Putamen (tissue), 1 donor: ENCODE measurements at regions not wholly inside any gene's neighbourhood (a gene's known extent, or its start where the extent isn't known, plus 50 kb on each side); places are given as distances from the start of the nearest gene placed in this dataset.

ENCODE experiments used
- DNase-seq: peaks from one replicate; pipeline ENCODE4 v3.0.0-alpha.2; 2016; ENCODE audit warnings: low spot score

DNA sequence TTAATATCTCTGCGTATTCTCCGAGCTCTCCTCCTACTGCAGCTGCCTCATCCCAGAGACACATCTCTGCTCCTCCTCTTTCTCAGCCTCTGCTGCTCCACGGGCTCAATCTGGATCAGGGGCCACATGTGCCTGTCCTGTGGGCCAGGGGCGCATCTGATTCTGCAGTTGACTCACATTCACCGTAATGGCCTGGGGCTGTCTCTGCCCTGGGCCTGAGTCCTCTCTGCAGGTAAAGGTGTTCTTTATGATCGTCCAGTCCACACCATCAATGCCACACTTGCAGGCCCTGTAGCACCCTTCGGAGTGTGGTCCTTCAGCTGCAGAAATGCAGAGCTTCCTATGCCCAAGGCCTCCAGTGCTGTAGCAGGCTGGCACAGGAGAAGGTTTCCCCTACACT, 154.5 kb downstream of the OAT start:
- no peak for DNase-seq

DNA sequence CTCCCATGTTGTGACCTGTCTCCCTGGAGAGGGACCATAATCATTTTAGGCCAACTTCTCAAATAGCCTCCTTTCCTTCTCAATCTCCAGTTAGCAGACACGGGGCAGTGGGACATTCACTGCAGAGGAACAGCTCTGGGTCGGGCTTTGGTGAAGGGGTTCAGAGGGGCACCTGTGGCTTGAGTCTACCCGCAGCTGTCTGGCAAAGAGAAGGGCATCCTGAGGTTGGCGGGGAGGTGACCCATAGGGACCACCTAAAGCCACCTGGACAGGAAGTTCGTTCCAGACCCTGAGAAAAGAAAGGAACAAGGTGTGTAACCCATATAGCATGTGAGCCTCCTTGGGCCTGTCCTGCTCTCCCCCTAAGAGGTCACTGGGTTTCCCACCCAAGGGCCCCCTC, 155.0 kb downstream of the OAT start:
- no peak for DNase-seq

DNA sequence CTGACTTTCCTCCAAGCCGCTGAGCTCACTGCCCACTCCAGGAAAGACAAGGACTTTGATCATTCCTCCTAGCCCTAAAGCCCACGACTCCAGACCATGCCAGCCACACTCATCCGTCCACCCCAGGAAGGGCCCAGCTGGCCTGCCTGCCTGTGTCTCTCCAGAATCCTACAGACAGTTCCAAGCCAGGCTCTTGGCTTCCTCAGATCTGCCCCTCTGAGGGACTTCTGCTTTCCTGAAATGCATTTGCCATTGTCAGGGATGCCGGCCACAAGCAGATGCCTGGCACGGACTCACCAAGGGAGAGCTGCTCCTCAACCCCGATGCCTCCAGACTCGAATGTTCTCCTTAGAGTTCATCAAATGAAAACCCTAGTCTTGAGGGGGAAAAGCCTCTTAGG, 155.8 kb downstream of the OAT start:
- no peak for DNase-seq

DNA sequence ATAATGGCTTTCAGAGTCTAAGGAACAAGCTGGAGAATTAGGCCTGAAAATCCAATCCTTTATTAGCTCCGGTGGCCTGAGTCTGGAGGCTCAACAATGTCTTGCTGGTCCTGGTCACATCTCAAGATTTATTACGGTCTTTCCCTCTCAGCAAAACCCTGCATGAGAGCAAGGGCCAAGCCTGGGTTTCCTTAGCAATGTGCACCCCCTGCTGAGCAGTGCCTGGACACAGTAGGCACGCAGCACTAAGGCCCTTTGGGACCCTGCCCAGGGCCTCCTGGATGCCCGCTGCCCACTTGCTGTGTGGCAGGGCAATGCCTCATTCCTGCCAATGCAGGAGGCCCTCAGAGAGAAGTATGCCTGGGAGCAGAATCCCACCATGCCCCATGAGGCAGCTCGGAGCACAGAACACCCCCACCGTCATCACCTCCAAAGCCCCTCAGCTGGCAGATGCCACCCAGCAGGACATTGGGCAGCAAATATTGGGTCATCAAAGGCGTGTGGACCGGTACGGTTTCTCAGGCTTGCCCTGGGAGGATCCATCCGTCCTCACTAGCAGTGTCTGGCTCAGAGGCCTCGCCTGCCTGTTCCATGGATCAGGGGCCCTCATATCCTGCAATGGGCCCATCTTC, 156.4 kb downstream of the OAT start:
- peak; percentile 9 for DNase-seq

DNA sequence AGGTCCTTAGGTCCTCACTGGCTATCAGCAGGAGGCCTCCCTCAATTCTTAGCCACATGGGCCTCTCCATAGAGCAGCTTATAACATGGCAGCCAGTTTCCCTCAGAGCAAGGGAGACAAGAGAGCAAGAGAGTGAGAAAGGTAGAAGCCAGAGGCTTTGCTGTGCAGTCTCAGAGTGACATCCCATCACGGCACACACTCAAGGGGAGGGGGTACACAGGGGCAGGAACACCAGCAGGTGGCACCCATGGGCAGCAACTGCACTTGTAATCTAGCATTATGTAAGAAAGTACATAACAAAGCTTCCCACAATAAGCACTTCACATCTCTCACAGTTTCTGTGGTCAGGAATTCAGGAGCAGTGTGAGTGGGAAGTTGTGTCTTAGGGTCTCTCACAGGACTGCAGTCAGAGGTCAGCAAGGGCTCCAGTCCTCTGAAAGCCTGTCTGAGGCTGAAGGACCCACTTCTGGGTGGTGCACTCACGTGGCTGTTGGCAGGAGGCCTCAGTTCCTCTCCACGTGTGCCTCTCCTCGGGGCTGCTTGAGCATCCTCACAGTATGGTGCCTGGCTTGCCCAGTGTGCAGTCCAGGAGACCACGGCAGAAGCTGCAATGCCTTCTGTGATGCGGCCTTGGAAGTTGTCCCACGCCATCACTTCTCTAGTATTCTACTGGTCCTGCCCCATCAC, 159.4 kb downstream of the OAT start:
- DNase-seq: no peak

DNA sequence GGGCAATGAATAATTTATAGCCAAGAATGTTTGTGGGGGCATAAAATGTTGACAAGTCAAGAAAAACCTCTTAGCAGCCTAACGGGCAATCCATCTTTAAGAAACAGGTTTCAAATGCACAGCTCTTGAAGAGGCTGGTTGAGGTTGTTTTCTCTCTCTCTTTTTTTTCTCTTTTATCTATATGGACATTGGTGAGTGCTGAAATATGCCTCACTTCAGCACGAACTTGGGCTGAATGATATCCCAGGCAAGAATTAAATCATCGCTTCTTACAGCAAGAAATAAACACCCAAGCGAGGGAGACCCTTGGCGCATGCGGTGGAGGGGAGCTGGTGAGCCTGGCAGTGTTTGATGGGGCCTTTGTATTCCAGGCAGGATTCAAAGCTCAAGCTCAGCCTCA, 160.9 kb downstream of the OAT start:
- no peak for DNase-seq

DNA sequence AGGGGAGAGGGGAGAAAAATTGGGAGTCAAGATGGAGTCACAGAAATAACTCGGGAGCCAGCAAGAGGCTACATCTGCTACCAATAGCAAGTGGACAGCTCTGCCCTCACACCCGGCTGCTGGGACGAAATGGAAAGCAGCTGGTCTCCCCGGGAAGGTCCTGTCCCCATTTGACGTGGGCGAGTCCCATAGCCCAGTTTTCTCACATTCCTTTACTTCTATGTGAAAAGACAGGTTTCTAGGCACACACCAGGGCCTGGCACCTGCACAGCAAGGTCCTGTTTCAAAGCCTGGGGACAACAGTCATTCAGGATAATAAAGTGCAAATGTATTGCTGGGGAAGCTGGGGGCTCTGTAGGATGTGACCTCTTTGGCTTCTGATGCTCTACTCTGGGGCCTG, 162.6 kb downstream of the OAT start:
- no peak for DNase-seq

DNA sequence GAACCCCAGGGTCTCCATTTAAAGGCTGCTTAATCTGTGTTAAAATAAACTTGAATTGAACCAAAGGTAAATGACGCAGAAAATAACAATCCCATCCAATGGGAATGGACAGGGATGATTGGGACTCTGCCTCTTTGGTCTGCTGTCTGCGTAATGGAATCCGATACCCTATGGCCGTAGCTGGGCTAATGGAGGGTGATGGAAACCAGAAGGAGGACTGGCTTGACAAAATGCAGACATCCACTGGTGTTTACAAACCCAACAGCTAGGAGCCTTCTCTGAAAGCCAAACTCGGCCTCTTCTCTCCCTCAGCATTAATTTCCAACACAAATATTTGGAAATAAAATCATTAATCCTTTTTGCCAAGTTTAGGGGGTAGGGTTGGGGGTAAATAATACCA, 162.2 kb upstream of the CHST15 start:
- no peak for DNase-seq

DNA sequence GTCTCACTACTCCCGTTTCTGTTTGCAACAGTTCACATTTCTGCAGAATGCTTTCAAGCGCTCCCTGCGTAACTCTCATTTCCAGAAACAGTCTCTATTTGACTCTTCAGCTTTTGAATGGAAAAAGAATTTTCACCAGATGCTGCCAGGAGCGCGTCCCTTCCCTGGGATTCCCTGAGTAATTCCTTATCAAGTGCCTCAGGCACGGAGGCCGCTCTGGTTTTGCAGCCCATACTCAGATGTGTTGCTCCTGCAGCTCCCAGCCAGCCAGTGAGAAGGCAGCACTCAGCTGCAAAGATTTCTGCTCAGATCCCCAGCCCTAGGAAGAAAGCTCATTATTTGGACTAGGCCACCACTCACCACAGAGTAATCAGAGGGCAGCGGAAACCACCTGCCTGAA, 161.1 kb upstream of the CHST15 start:
- no peak for DNase-seq

DNA sequence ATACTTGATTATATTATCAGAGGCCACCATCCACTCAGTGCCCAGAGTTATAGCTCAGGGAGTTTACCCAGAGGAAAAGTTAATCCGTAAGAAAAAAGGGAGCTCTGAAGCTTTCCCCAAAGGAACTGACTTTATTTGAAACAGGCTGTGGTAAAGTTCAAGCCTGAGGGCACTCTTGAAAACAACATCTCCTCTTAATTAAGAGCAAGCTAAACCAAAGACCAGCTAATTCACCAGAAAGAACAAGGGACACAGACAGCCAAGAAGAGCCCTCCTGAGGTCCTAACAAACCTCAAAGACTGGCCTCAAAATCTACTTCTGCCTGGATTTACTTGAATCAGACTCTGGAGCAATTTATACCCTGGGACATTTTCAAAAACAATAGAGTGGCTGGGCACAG, 159.6 kb upstream of the CHST15 start:
- DNase-seq: no peak

DNA sequence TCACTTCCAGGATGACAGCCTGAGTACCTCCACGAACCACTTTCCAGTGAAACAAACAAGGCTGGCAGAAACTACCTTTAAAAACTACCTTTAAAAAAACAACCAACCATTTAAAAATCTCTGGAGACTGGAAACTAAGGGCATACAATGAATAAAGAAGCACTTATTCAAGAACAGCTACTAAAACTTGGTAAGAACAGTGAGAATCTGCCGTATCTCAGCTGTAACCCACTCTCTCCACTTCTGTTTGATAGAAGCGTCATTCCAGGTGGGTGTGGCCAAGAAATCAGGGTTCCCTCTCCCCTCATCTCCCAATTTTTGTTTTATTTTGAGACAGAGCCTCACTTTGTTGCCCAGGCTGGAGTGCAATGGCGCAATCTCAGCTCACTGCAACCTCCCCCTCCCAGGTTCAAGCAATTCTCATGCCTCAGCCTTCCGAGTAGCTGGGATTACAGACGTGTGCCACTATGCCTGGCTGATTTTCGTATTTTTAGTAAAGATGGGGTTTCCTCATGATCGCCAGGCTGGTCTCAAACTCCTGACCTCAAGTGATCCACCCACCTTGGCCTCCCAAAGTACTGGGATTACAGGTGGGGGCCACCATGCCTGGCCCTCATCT, 158.8 kb upstream of the CHST15 start:
- no peak for DNase-seq

DNA sequence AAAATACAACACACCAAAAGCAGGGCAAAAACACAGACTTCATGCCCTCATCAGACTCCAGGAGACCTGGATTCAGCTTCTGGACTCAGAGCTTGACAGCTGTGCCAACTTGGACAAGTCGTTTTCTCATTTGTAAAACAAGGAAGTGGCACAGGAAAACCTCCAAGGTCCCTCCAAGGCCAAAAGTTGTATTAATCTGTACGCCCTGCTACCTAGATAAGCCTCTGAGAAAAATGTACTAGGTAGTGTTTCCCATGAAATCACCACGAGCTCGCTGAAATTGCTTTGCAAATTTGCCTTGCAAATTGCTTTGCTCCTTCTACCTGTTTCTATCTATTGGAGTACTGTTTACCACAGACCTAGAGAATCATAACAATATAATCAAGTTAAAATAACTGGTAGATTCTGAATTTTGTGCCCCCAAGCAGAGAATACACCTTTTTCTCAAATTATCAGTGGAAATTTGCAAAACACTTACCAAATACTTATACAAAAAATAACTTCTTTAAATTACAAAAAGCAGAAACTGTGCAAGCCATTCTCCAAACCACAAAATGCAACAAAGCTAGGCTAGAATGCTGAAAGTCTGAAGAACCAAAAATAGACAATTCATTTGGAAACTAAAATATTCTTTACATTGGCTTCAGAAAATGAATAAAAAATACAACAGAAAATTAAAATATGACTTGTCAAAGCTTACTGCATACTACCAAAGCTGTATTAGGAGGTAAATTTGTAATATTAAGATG, 158.1 kb upstream of the CHST15 start:
- no peak for DNase-seq

DNA sequence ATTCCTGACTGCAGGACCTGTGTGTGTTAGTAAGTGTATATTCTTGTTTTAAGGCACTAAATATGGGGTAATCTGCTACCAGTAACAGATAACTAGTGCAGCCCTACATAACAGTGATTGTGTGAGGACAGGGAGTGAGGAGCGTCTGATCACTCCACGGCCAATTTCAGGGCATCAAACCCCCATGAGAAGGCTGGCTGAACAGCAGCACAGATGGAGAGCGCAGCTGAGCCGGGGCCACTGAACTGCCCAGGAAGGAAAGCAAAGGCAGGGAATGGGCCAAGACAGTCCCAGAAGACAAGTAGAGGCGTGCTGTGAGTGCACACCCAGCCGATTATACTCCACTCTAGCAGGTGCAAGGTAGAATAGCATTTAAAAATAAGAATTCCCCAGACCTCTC, 157.1 kb upstream of the CHST15 start:
- DNase-seq: no peak

DNA sequence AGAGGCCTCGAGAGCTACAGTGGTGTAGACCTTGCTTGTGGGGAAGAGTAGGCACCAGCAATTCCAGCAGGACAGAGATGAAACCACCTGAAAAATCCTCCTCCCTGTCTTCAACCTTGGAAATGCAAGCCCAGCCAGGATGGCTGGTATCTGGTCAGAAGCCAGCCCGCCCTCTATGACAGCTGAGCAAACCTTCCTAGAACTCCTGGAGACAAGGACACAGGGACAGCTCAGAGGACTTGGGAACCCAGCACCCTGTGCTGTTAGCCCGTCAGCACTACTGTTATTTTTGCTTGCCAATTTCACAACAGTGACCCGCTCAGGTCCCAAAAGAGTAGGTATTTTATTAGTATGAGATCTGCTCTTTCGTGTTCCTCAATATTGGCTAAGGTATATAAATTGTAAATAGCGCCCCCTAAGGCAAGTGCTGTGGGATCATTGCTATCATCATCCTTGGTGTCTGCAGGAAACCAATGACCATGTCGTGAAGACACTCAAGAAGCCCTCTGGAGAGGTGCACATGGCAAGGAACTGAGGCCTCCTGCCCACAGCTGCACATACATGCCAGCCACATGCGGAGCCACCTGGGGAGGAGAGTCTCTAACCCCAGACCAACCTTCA, 156.5 kb upstream of the CHST15 start:
- DNase-seq: no peak

DNA sequence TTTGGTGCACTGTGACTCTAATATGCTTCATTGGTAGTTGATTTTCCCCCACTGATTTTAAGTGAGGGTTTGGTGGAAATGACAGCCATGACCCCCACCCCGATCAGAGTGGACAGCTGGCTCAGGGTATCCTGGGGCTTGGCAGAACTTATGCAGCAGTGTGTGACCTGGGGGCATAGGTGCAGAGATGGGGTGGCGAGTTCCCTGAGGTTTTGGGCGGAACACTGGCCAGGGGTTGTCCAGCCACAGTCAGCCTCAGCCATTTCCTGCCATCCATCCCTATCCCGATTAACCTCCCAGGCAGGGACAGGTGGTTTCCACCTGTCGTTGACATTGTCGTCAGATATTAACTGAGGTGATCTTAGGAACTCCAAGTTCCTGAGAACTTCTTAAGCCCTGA, 155.8 kb upstream of the CHST15 start:
- DNase-seq: no peak

DNA sequence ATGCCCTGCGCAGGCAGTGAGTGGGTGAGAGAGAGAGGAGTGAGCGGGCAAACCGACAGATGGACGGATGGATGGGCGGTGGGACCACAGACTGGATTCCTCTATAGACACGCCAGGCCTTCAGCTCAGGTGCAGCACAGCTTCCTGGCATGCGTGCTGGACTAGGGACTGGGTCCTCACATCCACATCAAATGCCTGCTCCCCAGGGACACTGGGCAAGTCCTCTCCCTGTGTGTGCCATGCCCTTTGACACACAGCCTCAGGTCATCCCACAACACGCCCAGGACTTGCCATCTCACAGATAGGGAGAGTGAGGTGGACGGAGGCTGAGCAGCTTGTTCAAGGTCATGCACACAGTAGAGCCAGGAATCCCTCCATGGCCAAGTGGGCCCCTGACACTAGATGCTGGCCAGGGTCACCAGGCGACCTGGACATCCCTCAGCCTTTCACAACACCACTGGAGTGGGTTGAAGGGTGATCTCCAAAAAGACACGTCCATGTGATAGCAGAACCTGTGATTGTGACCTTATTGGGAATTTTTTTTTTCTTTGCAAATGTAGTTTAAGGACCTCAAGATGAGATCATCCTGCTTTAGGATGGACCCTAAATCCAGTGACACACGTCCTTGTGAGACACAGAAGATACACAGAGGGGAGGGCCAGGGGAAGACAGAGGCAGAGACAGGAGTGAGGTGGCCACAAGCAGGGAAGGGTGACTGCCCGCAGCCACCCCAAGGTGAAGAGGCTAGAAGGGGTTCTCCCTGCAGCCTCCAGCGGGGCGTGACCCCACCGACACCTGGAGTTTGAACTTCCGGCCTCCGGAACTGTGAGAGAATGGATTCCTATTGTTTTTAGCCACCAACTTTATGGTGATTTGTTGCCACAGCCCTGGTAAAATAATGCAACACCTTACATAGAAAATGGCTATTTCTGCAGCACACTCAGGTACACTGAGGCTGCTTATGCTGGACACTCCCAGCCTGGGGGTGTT, 155.0 kb upstream of the CHST15 start:
- no peak for DNase-seq

DNA sequence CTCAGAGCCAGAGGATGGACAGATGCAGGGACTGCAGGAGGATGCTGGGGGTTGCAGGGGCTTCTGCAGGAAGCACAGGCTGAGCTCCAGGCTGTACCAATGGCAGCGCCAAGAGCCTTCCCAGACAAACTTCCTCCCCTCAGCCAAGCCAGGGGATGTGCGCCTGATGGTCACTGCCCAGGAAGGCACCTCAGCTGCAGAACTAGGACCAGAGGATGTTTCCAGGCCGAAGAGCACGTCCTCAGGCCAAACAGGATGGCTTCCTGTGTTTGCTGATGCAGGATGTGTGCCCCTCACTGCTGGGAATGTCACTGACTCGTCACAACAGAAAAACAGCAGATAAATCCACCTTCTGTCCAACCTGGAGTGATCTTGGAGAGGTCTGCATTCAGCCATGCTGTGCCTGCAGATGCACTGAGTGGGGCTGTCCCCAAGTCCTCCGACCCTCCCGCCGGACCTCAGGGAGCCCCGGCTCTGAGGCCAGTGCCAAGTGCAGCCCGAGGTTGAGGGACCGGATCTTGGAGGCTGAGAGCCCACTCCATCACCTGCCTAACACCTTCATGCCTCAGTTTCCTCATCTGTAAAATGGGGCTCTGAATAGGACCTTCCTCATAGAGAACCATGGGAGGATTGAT, 152.5 kb upstream of the CHST15 start:
- no peak for DNase-seq

DNA sequence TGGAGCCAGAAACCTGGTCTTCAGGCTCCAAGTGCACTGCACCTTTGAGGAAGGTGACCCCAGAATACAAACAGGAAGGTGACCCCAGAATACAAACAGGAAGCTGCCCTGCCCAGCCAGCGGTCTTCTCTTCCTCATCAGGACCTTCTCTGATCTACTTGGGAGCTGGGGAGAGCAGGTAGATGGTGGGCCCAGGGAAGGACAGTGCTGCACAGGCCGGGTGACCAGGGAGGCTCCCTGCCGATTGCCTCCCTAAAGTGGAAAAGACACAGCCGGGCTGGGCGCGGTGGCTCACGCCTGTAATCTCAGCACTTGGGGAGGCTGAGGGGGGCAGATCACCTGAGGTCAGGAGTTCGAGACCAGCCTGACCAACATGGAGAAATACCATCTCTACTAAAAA, 151.8 kb upstream of the CHST15 start:
- DNase-seq: no peak

DNA sequence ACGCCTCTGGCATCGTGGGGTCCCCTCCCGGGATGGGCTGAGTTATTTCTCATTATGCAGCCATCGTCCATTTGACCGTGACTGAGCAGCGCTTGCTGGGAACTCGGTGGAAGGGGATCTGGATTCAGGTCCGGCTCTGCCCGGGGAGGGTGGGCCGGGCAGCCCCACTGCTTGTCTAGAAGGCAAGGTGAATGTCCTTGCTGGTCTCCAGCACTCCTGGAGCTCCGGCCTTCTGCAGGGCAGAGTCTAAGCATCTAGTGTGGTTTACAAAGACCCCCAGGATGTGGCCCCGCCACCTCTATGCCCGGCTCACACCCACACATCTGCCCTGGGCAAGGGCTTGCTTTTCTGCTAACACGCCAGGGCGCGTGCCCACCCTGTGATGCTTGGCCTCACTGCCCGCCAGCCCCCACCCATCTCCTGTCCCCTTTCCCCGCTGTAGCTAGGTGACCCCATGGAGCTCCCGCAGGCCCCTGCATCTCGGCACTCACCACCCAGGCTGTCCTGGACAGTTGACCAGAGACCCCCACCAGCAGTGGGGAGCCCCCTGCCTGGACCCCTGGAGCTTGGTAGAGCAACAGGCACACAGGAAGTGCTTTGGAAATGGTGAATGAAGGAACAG, 151.0 kb upstream of the CHST15 start:
- DNase-seq: no peak

DNA sequence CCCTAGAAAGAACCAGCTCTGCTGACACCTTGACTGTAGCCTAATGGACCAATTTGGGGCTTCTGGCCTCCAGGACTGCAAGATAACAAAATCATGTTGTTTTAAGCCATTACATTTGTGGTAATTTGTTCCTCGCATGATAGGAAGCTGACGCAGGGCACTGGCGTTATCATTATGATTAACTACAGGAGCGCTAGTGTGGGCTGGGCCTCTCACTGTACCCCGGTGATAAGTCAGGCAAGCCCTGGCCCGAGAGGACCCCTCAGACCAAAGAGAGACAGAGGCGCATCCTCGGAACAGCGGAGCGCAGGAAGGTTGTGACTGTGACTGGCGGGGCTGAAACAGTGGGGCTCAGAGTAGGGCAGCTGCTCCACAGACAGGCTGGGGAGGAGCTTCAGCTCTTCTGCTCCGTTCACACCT, 150.3 kb upstream of the CHST15 start:
- no peak for DNase-seq
